ENCODE measurements at regions not wholly inside any gene's neighbourhood (a gene's known extent, or its start where the extent isn't known, plus 50 kb on each side); places are given as distances from the start of the nearest gene placed in this dataset.

DNA sequence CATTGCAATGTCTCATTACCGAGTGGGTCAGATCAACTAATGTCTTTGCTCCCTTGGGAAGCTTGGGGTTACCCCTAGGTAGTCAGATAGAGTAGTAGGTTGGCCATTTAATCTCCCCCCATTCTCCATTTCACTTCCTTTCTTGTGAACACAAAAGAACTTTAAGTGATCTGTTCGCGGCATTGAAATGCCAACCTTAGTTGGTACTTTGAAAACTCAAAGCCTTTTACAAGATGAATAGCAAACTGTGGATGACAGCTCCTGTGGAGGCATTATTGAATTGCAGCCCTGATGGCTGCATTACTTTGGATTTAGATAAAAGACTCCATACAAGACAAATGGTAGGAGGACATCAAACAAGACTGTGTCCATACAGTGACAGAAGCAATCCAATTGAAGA, 469.1 kb downstream of the GBA3 start:
- Histone ChIP-seq H4K20me1 (ENCODE audit: control insufficient read depth, insufficient read depth, insufficient read length) (no peaks in the 10 kb centered on the region), H2AK5ac (ENCODE audit: insufficient read length, low read length) (no peak overlapping the region), H3K27ac (ENCODE audit: insufficient read length, low read depth, low read length) (no peak overlapping the region), H3K4ac (ENCODE audit: low read depth, low read length) (no peak overlapping the region), H3K23ac (ENCODE audit: insufficient read length, low read depth, low read length) (no peak overlapping the region), H3K9ac (ENCODE audit: extremely low read depth, insufficient read length, low read length) (no peak overlapping the region), H2BK15ac (ENCODE audit: low read depth, low read length) (no peak overlapping the region), H4K8ac (replicated peaks; ENCODE audit: insufficient read length, low read depth, low read length) (no peak overlapping the region), H2AFZ (ENCODE audit: low read length) (no peak overlapping the region), H2BK120ac (ENCODE audit: low read depth, low read length, poor library complexity, severe bottlenecking) (no peak overlapping the region), H4K5ac (ENCODE audit: insufficient read length, low read depth, low read length) (no peak overlapping the region), H2BK20ac (ENCODE audit: low read depth, low read length, poor library complexity, severe bottlenecking) (no peak overlapping the region), H3K56ac (ENCODE audit: insufficient read length, low read depth, low read length) (no peak overlapping the region), H2BK5ac (ENCODE audit: insufficient read length, low read length) (no peak overlapping the region), H3K4me1 (ENCODE audit: insufficient read depth, low read length) (no peaks in the 10 kb centered on the region), H4K91ac (ENCODE audit: insufficient read length, low read depth, low read length) (no peak overlapping the region), H2BK12ac (ENCODE audit: insufficient read length, low read depth, low read length) (no peak overlapping the region), H3K18ac (ENCODE audit: insufficient read length, low read depth, low read length) (no peak overlapping the region), H3K79me1 (ENCODE audit: insufficient read depth, low read depth, low read length, poor library complexity, severe bottlenecking) (no peaks in the 10 kb centered on the region), H3K27me3 (ENCODE audit: insufficient read depth, low read length) (no peaks in the 10 kb centered on the region), H3K23me2 (ENCODE audit: insufficient read length, low read depth, low read length, poor library complexity, severe bottlenecking) (no peaks in the 10 kb centered on the region), H3T11ph (ENCODE audit: low read length) (no peak overlapping the region), H3K9me3 (ENCODE audit: control insufficient read depth, low read depth, low read length) (no peaks in the 10 kb centered on the region), H3K14ac (ENCODE audit: insufficient read depth, low read length) (no peak overlapping the region), H3K79me2 (ENCODE audit: insufficient read depth, low read length) (no peaks in the 10 kb centered on the region), H3K4me2 (ENCODE audit: insufficient read depth, insufficient read length, low read length) (no peak overlapping the region)
- Mint-ChIP-seq H3K36me3 (ENCODE audit: insufficient read depth in 1 of 3, low read depth in 3 of 3) (no peaks in the 10 kb centered on the region), H3K27me3 (ENCODE audit: low read depth) (peaks cover 10% of the 10 kb centered on the region), H3K9me3 (no peaks in the 10 kb centered on the region), H3K4me1 (peaks cover 33 to 38% of the 10 kb centered on the region in 2 experiments), H3K27ac (no peak overlapping the region), H3K4me3 (no peak overlapping the region)
- WGBS (ENCODE audit: extremely low coverage, insufficient read length, low lambda C conversion rate): no CpG with 5 or more reads among the region's 3 CpGs
- no peak for DNase-seq
- TF ChIP-seq, protein P1, sequence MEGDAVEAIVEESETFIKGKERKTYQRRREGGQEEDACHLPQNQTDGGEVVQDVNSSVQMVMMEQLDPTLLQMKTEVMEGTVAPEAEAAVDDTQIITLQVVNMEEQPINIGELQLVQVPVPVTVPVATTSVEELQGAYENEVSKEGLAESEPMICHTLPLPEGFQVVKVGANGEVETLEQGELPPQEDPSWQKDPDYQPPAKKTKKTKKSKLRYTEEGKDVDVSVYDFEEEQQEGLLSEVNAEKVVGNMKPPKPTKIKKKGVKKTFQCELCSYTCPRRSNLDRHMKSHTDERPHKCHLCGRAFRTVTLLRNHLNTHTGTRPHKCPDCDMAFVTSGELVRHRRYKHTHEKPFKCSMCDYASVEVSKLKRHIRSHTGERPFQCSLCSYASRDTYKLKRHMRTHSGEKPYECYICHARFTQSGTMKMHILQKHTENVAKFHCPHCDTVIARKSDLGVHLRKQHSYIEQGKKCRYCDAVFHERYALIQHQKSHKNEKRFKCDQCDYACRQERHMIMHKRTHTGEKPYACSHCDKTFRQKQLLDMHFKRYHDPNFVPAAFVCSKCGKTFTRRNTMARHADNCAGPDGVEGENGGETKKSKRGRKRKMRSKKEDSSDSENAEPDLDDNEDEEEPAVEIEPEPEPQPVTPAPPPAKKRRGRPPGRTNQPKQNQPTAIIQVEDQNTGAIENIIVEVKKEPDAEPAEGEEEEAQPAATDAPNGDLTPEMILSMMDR (conservative IDR thresholded peaks at IDR 0.05): no peak
